ENCODE measurements at regions not wholly inside any gene's neighbourhood (a gene's known extent, or its start where the extent isn't known, plus 50 kb on each side); places are given as distances from the start of the nearest gene placed in this dataset.

DNA sequence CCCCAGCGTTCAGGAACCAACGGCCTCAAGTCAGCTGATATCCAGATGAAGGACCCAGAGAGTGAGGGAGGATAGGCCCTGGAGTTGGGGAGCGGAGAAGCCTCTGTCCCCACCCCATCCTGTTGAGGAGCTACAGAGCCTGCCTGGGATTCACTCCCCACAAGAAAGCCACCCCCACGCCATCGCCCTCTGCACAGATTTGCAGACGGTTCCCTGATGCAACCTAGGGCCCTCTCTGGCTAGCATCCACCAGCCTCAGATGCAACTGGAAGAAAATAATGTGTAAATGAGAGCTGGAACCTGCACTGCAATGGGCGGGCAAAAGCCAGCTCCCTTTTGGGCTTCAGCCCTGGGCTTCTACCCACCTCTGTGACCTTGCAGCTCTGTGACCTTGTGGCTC lies 185.6 kb downstream of the BCOR start:
- in situ Hi-C loops (cut with MboI; ENCODE audit: low sequenced_read_pairs), result no loop called here

GRCh38 chrX:39915081-39915480 lies 182.7 kb downstream of the BCOR start:
- in situ Hi-C loops (cut with MboI; ENCODE audit: low sequenced_read_pairs), result no loop called here

GRCh38 chrX:39915596-39915995 lies 182.2 kb downstream of the BCOR start:
- in situ Hi-C loops (cut with MboI; ENCODE audit: low sequenced_read_pairs), result no loop called here

GRCh38 chrX:39921838-39922237 lies 175.9 kb downstream of the BCOR start:
- in situ Hi-C loops (cut with MboI; ENCODE audit: low sequenced_read_pairs), result no loop called here

DNA sequence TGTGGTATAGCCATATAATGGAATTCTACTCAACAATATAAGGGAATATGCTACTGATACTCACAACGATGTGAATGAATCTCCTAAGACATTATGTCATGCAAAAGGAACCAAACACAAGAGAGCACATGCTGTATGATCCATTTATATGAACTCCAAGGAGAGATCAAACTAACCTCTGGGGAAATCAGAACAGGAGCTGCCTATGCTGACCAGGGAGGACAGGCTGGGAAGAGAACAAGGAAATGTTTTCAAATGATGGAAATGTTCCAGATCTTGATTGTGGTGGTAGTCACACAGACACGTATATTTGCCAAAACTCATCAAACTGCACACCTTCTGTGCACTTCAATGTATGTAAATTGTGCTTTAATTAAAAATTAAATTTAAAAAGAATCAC lies 175.3 kb downstream of the BCOR start:
- in situ Hi-C loops (cut with MboI; ENCODE audit: low sequenced_read_pairs), result no loop called here

- in situ Hi-C loops (cut with MboI; ENCODE audit: low sequenced_read_pairs), result no loop called here
These were observed 174.8 kb downstream of the BCOR start for GRCh38 chrX:39922926-39923325.

GRCh38 chrX:39927380-39927779 lies 170.4 kb downstream of the BCOR start:
- in situ Hi-C loops (cut with MboI; ENCODE audit: low sequenced_read_pairs), result no loop called here

- in situ Hi-C loops (cut with MboI; ENCODE audit: low sequenced_read_pairs), result no loop called here
These were observed 168.9 kb downstream of the BCOR start for GRCh38 chrX:39928704-39929378.

GRCh38 chrX:39929379-39930025 lies 168.3 kb downstream of the BCOR start:
- in situ Hi-C loops (cut with MboI; ENCODE audit: low sequenced_read_pairs), result no loop called here

GRCh38 chrX:39930786-39931528 lies 166.8 kb downstream of the BCOR start:
- in situ Hi-C loops (cut with MboI; ENCODE audit: low sequenced_read_pairs), result no loop called here

DNA sequence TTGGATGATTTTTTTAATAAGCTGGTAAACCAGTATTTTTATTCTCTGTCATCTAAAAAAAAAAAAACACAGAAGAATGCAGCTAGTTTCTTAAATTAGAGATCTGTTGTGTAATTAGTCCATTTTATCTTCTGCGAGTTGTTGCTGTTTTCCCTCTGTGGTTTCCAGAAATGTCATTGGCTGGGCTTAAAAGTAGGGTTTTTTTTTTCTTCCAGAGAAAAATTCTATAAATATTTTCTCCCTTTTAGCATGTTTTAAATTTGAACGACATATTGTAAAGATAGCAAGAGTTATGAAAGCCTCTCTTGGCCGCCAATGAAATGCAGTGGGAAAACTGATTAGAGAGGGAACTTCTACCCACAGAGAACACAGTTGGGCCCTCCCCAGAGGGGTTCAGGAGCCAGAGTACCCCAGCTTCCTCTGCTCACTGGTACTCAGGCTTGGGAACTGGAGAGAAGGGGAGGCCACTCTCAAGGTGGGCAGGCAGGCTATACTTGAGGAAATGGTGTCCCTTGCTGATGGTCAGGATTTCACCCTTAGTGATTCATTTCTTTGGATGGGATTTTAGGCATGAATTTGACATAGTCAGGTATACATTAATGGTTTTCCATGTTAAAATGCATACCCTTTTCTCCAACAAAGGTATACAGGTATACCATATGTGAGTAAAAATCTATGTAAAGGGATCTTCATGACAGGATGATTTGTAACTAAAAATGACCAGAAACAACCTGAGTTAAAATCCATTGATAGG lies 166.1 kb downstream of the BCOR start:
- in situ Hi-C loops (cut with MboI; ENCODE audit: low sequenced_read_pairs), result no loop called here

- in situ Hi-C loops (cut with MboI; ENCODE audit: low sequenced_read_pairs), result no loop called here
These were observed 162.2 kb downstream of the BCOR start for GRCh38 chrX:39935411-39936064.

DNA sequence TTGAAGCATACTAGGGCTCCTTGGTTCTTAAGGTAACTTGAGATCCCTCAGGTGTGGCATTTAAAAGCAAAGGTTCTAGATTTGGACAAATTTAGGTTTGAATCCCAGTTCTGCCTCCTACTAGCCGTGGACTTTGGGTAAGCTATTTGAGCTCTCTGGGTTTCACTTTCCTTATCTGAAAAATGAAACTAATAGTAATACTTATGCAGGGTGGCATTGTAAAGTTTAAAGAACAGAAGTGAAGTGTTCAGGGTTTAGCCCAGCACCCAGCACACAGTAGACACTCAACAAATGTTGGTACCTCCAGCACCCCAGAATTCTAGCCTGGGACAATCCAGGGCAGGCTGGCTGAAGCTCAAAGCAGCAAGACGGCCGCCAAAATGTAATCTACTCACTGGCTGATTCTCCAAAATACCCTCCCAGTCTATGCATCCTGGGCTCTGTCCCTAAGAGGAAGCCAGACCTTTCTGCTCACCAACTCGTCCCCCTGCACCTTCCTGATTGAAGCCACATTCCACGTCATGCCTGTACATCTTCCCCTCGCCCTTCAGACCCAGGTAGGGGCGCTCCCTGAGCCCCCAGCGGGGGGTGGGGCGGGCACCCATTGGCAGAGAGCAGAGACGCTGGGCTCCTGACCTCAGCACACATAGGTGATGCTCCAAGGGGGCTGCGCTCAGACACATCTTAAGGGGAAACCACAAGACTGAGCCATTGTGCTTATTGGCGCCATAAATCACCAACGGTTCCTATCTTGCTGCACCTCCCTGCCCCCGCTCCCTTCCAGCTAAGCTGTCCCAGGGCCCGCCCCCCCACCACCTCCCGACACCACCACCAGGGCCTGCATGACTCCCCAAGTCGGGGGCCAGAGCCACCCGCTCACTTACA lies 160.6 kb downstream of the BCOR start:
- in situ Hi-C loops (cut with MboI; ENCODE audit: low sequenced_read_pairs), result no loop called here

- in situ Hi-C loops (cut with MboI; ENCODE audit: low sequenced_read_pairs), result no loop called here
These were observed 159.3 kb downstream of the BCOR start for GRCh38 chrX:39938466-39938865.

DNA sequence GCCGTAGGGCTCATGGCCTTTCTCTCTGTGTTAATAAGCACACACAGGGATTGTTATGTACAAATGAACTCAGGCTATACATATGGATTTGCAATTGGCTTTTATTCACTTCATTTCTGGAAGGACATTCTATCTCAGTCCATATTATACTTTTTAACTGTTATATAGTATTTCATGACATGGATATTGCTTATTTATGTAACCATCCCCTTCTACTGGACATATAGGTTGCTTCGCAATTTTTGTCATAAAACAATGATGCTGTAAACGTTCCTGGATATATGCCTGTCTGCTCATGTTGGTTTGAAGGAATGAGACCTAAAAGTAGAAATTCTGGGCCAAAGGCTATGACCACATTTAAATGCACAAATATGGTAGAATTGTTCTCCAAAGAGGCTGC lies 158.1 kb downstream of the BCOR start:
- in situ Hi-C loops (cut with MboI; ENCODE audit: low sequenced_read_pairs), result no loop called here

GRCh38 chrX:39941332-39941920 lies 156.3 kb downstream of the BCOR start:
- in situ Hi-C loops (cut with MboI; ENCODE audit: low sequenced_read_pairs), result no loop called here

DNA sequence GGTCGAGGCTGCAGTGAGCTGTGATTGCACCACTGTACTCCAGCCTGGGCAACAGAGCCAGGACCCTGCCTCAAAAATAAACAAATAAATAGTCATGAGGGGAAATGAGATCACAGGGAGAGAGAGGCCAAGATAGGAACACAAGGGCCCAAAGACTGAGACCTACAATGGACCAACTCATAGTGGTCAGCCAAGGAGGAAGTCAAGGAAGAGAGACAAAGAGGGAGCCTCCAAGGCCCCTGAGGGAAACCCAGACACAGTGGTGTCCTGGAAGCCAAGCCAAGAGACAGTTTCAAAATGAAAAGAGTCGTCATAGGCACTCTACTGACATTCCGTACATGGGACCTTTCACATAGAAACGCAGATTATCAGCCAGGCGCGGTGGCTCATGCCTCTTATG lies 153.3 kb downstream of the BCOR start:
- in situ Hi-C loops (cut with MboI; ENCODE audit: low sequenced_read_pairs), result no loop called here

DNA sequence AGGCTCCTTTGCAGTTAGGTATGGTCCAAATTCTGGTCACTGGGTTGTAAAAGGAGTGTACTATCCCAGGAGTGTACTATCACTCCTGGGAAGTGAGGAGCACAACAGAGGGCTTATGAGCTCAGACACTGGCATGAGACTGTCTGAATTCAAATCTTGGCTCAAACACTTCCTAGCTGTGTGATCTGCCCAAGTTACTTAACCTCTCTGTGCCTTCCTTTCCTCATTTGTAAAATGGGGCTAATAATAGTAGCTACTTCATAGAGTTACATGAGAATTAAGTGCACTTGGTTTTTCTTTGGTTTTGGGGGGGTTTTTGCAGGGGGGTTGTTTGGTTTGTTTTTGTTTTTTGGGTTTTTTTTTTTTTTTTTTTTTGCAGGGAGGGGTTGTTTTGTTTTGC lies 152.0 kb downstream of the BCOR start:
- in situ Hi-C loops (cut with MboI; ENCODE audit: low sequenced_read_pairs), result no loop called here

DNA sequence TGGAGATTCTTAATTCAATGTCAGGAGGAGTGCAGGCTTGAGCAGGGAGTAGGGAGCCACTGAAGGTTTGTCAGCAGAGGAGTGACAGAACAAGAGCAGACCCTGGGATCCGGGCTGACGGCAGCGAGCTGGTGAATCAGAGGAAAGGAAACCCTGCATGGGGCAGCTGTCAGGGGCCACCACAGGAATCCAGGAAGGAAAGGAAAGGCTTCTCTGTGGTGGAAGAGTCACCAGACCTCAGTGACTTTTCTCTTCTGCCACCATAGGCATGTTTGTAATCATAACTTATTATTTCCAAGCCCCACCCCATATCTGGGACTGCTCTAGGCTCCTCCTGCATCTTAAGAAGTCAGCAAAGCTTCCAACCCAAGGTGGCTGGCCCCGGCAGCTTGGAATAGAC lies 150.9 kb downstream of the BCOR start:
- in situ Hi-C loops (cut with MboI; ENCODE audit: low sequenced_read_pairs), result no loop called here

GRCh38 chrX:39948582-39948981 lies 149.2 kb downstream of the BCOR start:
- in situ Hi-C loops (cut with MboI; ENCODE audit: low sequenced_read_pairs), result no loop called here
